ENCODE measurements at regions not wholly inside any gene's neighbourhood (a gene's known extent, or its start where the extent isn't known, plus 50 kb on each side); places are given as distances from the start of the nearest gene placed in this dataset.

GRCh38 chr1:228879164-228879563 is 143.9 kb downstream of the RHOU start:
- H3K36me3 ChIP-seq (replicated peaks in 1 of 2; ENCODE audit: control insufficient read depth in 1 of 2, insufficient read depth in 2 of 2, low read length in 2 of 2): no peaks in the 10 kb centered on the region
- CTCF ChIA-PET (ENCODE audit: low intra/inter-chr PET ratio, low total read pairs): no interaction called here

More at GRCh38 chr1:228879164-228879563, 143.9 kb downstream of the RHOU start:
- peaks cover 7% of the 10 kb centered on the region for H3K9me3 ChIP-seq (ENCODE audit: low read length)
- H2AFZ ChIP-seq (ENCODE audit: low read length): no peak overlapping the region
- TF ChIP-seq MBD4 (IDR thresholded peaks at IDR 0.05; ENCODE audit: borderline replicate concordance, low read length) (no peak), RNF219 (CRISPR knock-in tag; IDR thresholded peaks at IDR 0.05) (no peak), NFRKB (IDR thresholded peaks at IDR 0.05) (no peak), ZNF530 (CRISPR knock-in tag; IDR thresholded peaks at IDR 0.05; ENCODE audit: low read depth) (no peak), NFYC (CRISPR knock-in tag; IDR thresholded peaks at IDR 0.05) (no peak), TCF7L2 (IDR thresholded peaks at IDR 0.05; ENCODE audit: low read depth, low read length) (no peak)
- H3K4me3 ChIP-seq (replicated peaks in 1 of 3; ENCODE audit: insufficient read depth in 1 of 3, low read depth in 2 of 3, low read length in 3 of 3): no peak overlapping the region
- no peak for FAIRE-seq
- no peaks in the 10 kb centered on the region for H4K20me1 ChIP-seq (ENCODE audit: insufficient read depth, low read length)
- in situ Hi-C loops (cut with HindIII; ENCODE audit: extremely low pct_ligation_motif_present, low pct_unique_long_range_greater_than_20kb): no loop called here
- no peaks in the 10 kb centered on the region for H3K79me2 ChIP-seq (ENCODE audit: insufficient read depth, low read length)
- ATAC-seq: no peak
- no peak for DNase-seq (ENCODE audit: low spot score)
- H3K9ac ChIP-seq (ENCODE audit: insufficient read depth, low read depth, low read length): no peak overlapping the region
- H3K4me1 ChIP-seq (ENCODE audit: insufficient read depth, low read length): peaks cover 19% of the 10 kb centered on the region
- H3K4me2 ChIP-seq (ENCODE audit: low read depth, low read length): no peak overlapping the region
- H3K27ac ChIP-seq (ENCODE audit: extremely low read length, insufficient read depth, low read length): no peak overlapping the region
- intact Hi-C loops (cut with micrococcal nuclease; ENCODE audit: unreplicated experiment): no loop called here
- WGBS (ENCODE audit: low lambda C conversion rate): 61% methylated on average over 2 of the region's 2 CpGs
- peaks cover 3 to 4% of the 10 kb centered on the region in 2 experiments; a peak in 2 of 5 replicates for H3K27me3 ChIP-seq (ENCODE audit: control insufficient read depth in 1 of 2, insufficient read depth in 2 of 2, low read length in 2 of 2)
- POLR2A ChIA-PET: no interaction called here
- no TSS peak for BruUV-seq (replicated peaks)

All from HepG2 (cell line).